HG03175 (cell line): ENCODE measurements at regions not wholly inside any gene's neighbourhood (a gene's known extent, or its start where the extent isn't known, plus 50 kb on each side); places are given as distances from the start of the nearest gene placed in this dataset.
"Not testable (repeated sequence)": the region's sequence is repeated elsewhere in the genome, so short reads cannot be mapped to it uniquely, and the experiment has no call there.

Source experiments
- ATAC-seq: cut with Tn5 transposase; IDR thresholded peaks from one replicate; pipeline ENCODE4 v1.9.1; 2021; ENCODE audit warnings: mild to moderate bottlenecking, moderate library complexity; ENCODE audit not compliant: unreplicated experiment

DNA sequence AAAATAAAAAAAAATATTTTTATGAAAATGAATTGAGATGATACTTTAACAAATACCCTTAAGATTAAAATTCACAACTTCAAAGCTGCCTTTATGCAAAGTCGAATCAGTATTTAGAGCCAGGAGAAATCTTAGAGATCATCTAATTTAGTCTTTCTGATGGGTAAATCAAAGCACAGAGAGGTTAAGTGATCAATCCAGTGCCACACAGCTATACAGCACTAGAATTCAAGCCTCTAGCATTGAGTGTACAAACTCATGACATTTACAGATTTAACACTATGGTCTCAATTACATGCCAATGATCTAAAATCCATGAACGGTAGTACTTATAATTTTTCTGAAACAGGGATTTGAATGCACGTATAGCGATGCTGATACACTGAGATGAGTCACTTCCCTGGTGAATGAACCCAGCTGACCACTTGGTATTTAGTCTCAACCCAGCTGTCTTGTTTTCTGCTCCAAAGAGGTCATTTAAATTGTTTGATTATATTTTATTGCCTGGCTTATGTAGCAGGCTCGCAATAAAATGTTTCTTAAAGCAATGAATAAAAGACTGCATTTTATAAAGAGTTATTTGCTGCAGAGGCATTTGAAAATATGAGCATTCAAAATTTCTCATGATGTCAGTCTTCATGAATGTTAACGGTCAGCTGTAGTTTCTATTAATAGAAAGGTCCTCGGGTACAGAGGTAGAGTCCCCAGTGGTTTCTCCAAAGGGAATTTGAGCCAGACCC lies 152.4 kb upstream of the PRICKLE1 start:
- ATAC-seq = no peak

GRCh38 chr12:42741091-42741490 lies 151.5 kb upstream of the PRICKLE1 start:
- ATAC-seq = no peak

DNA sequence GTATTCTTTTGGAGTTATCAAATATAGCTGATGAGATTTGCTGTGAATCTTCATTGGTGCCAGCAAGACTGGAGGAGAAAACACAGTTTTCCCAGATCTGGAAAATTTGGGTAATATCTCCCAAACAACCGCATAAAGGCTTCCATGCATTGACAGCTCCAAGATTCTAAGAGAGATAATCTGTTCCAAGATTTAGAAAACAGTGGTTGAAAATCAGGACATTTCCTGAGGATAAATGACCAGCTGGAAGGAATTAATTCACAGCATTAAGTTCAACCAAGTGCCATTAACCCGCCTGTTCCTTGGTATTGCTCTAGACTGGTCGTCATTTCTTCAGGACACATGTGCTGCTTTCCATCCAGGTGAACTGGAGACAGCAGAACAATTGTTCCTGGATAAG lies 147.9 kb upstream of the PRICKLE1 start:
- no peak for ATAC-seq

DNA sequence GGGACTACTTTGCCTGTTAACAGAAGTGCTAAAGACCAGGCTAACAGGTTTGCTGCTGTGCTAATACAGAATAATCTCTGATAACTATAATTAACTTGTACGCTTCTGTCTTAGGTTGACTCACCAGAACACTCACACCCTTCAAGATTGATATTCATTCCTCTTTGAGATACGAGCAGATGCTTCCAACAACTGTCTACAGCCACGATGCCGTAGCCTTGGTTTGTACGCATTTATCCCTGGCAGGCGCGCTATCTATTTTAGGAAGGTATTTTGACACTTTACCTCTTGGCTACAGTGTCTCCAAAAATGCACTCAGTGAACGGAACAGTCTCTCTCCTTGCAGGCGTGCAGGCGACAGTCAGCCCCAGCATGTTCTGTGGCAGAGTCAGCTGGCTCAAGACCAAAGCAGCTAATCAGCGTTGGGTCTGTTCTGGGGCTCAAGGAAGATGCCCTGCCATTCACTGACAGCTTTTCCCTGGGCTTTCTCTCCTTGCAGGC lies 146.4 kb upstream of the PRICKLE1 start:
- ATAC-seq = no peak

- no peak for ATAC-seq
These were observed 144.4 kb upstream of the PRICKLE1 start for GRCh38 chr12:42733911-42734310.

GRCh38 chr12:42732908-42733411 lies 143.4 kb upstream of the PRICKLE1 start:
- ATAC-seq = no peak

DNA sequence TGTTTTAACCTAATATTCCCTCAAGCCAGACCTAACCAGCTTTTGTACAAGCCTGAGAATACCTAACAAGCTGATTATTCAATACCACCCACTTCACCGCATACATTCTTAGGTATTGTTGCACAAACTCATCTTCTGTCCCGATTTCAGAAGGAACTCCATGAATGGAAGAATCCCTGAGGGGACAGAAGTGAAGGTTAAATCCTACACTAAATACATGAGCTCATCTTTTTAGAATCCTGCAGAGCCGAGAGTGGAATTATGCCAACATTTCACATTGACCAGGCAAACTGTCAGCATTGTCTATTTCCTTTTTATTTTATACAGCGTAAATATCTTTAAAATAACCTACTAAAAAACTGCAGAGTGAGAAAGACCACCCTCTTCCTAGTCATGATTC lies 140.7 kb upstream of the PRICKLE1 start:
- ATAC-seq = no peak

DNA sequence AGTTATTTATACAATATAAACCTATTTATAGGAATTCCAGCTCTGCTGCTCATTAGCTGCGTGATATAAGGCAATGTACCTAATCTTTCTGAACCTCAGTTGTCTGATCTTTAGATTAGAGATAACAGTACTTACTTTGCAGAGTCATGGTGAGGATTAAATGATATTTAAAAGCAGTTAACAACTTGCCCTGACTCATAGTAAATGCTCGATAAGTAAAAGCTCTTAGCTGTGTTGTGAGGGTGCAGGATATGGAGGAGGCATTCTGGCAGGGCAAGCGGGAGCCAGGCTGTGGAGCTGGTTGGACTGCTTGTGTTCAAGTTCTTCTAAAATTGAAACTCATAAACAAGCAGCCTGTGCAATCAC lies 140.0 kb upstream of the PRICKLE1 start:
- ATAC-seq = no peak

DNA sequence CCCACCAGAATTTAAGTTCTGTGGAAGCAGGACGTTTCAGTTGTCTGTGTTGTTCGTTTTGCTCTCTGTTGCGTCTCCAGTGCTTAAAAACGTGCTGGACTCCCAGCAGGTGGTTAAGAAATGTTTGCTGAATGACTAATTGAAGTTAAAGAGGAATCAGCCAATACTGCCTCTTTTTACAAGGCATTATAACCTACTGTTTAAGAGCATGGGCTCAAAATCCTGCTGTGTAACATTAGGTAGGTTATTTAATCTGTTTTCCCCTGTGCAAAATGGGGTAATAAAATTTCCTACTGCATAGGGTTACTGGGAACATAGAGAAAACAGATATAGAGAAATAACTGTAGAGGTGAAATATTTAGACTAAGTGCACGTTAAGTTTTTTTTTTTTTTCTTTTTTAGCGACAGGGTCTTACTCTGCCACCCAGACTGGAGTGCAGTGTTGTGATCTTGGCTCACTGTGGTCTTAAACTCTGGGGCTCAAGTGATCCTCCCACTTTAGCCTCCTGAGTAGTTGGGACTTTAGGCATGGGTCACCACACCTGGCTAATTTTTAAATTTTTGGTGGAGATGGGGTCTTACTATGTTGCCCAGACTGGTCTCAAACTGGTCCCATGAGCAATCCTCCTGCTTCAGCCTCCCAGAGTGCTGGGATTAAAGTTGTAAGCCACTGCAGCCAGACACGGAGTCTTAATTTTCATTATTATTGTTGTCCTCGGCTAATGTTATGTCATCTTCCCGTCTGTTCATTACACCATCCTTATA lies 139.4 kb upstream of the PRICKLE1 start:
- ATAC-seq = no peak

- no peak for ATAC-seq
These were observed 138.7 kb upstream of the PRICKLE1 start for GRCh38 chr12:42728287-42728686.

GRCh38 chr12:42725809-42726208 lies 136.3 kb upstream of the PRICKLE1 start:
- no peak for ATAC-seq

DNA sequence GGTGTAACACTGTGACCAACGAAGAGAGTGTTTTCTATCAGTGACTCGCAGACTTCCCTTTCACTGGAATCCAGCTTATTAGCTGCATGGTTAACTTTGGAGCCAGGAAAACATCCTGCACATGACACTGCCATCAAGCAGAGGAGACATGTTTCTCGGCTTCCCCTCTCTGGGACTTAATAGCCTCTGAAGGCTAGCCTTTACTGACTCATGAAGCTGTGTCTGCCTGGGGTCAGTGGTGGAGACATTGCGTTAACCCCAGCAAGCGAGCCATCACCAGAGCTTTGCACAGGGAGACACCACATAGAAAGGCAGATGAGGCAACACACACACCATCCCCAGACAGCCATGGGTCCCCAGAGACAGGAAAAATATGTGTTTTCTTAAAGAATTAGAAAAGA lies 126.9 kb upstream of the PRICKLE1 start:
- no peak for ATAC-seq

GRCh38 chr12:42713566-42713965 lies 124.0 kb upstream of the PRICKLE1 start:
- ATAC-seq = not testable (repeated sequence)

- ATAC-seq = not testable (repeated sequence)
These were observed 118.8 kb upstream of the PRICKLE1 start for GRCh38 chr12:42708374-42708773.

DNA sequence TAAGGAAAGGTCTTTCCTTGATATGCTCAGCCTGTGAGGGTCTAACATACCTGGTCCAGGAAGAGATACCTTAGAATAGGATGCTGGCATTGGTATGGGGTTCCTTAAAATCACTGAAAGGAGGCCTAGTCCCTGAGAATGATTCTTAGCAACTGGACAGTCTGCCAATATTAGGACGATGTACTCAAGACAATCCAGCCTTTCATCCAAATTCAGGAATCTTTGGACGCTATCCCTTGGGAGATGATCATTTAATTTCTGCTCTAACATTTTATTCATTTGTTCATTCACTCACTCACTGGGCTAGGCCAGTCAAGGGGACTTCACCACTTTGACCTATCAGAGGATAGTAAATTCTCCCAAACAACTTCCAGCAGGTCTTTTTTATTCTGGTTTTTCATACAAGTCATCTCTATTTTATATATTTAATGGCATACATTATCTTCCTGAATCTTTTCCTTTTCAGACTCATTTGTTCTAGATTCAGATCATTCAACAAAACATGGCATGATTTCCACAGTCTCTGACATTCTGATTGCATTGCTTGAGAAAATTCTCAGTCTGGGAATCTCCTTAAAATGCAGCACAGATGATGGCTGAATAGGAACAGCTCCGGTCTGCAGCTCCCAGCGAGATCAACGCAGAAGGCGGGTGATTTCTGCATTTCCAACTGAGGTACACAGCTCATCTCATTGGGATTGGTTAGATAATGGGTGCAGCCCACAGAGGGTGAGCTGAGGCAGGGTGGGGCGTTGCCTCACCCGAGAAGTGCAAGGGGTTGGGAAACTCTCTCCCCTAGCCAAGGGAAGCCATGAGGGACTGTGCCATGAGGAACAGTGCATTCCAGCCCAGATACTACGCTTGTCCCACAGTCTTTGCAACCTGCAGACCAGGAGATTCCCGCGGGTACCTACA lies 118.0 kb upstream of the PRICKLE1 start:
- no peak for ATAC-seq

- no peak for ATAC-seq
These were observed 116.8 kb upstream of the PRICKLE1 start for GRCh38 chr12:42706321-42706720.

DNA sequence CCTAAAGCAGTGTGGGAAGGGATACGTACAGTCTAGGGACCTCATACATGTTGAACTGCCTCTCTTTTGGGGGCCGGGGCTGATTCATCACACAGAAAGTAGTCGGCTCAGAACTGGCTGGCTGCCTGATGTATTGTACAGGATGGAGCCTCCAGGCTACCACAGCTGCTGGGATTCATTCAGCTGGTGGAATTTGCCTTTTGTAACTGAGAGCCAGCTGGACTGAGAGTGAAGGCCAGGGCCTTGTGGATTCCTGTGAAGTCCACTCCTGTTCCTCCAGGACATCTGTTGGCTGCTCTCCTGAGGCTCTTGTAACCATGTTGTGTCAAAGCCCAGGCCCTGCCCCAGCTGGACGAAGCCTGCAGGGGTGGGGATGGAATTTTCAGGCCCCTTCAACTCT lies 116.3 kb upstream of the PRICKLE1 start:
- ATAC-seq = no peak

DNA sequence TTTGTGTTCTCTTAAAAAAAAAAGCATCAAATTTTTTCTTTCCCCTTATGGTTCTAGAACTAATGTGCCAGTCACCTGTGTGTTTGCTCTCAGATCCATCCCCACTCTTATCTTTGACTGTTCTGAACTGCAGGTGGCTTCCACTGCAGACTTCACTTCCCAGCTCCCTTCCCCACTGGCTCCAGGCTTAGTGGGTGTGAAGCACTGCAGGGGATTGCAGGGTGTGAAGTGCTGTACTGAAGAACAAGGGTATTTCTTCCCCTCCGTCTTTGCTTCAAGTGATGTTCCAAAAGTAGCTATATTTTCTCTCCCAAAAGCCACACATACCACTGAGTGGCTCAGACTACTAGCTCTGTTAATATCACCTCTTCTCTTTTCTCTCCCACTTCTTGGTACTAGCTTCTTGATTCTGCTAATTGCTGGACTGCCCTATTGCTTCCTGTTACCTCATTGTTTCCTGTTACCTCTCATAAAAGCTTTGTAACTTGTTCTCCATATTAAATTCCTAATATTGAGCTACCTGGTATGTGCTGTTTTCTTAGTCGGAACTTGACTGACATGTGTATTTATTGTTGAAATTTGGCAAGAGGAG lies 115.4 kb upstream of the PRICKLE1 start:
- ATAC-seq = no peak

- no peak for ATAC-seq
These were observed 114.8 kb upstream of the PRICKLE1 start for GRCh38 chr12:42704340-42704739.

- ATAC-seq = no peak
These were observed 111.5 kb upstream of the PRICKLE1 start for GRCh38 chr12:42701084-42701483.

DNA sequence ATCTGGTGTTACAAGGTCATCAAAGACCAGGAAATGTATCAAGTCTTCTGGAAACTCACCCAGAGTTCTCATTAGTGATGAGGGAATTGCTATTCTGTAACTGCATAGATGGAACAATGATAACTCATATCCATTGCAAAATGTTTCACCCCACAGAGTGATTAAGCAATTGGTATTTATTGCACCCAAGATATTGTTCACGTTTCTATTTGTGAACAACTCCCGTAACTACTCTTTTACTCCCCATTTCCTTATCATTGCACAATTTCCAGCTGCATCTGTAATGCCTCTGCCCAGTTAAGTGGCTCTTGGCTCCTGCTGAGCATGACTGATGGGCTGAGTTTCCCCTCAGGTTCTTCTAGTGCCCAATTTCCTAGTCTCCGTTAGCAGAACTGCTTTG lies 108.7 kb upstream of the PRICKLE1 start:
- ATAC-seq = no peak
